GM19025 (cell line): ENCODE measurements at regions not wholly inside any gene's neighbourhood (a gene's known extent, or its start where the extent isn't known, plus 50 kb on each side); places are given as distances from the start of the nearest gene placed in this dataset.

ENCODE experiments used
- ATAC-seq: cut with Tn5 transposase; IDR thresholded peaks from one replicate; pipeline ENCODE4 v1.9.1; 2021; ENCODE audit warnings: mild to moderate bottlenecking, low read depth, moderate library complexity; ENCODE audit not compliant: unreplicated experiment

DNA sequence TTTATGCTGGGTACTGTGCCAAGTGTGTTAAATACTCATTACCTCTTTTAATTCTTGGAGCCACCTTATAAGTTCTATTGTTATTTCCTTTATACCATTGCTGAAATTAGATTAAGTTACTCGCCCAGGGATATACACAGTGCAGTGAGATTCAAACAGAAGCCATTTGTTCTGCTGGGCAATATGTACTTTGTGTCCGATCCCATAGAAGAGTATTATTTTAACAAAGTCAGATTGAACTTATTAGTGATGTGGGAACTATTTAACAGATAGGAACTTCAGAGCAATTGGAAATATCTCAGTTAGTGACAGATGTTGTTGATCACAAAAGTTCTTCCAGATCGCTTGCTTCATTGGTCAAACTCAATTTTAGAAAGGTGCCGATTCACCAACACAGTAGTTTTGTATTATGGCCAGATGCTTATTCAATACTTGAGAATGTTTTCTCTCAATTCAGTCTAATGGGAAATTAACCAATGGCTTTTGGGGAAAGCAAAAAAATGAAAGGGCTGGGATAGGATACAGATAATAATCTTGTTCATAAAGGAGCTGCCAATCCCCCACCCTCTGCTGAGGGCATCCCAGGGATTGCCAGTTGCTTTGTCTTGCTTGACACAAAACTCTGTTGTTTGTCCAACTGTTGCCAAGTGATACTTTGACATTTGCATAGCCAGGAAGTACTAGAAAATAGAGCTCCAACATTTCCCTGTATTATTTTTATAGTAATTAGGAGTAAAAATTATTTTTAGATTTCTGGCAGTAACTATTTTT is 94.8 kb upstream of the SEMA6A start:
- no peak for ATAC-seq

DNA sequence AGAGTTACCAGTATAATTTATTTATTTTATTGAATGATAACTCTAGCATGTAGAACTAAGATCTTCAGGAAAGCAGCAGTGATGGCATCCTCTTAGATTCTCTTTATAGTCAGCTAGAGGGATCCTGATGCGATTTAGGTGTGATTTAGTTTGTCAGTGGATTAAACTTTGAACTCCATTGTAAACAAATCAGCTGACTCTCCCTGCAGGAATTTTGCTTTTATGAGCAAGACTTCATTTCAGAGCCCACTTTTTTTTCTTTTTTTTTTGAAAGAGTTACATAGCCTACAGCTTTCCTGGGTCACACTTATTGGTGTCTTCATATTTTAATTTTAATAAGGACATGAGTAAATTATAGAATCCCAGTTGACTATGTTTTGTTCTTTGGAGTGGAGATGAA is 93.8 kb upstream of the SEMA6A start:
- ATAC-seq = no peak

DNA sequence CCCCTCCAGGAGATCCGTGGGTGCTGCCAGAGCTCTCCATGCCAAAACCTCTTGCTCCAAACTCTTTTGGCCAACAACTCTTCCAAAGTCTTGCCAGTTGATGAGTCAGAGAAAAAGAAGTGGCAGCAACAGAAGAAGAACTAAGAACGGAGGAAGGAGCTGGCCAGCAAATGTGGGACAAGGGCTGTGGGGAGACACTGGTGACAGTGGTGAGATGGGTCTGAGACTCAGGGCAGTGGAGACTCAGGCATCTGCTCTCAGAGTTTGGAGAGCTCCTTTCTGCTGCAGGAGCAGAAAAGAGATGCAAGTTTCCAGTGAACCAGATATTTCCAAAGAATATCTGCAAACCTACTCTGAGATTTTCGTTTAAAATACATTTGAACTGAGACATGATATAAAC is 92.3 kb upstream of the SEMA6A start:
- no peak for ATAC-seq

DNA sequence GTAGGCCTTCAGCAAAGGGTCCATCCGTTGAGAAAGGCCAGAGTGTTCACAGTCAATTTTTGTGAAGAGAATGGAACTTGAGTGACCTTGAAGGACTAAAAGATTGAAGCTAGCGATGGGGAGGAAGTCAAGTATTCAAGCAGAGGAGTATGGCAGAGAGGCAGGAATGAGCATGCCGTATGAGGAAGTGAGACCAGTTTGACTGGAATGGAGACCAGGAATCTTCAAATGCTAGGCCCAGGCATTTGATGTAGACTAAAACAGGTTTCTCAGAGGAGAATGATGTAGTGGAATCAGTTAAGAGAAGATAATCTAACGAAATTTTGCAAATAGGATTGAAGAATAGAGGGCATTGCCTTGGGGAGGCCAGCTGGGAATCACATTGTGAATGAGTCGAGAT is 90.4 kb upstream of the SEMA6A start:
- no peak for ATAC-seq

DNA sequence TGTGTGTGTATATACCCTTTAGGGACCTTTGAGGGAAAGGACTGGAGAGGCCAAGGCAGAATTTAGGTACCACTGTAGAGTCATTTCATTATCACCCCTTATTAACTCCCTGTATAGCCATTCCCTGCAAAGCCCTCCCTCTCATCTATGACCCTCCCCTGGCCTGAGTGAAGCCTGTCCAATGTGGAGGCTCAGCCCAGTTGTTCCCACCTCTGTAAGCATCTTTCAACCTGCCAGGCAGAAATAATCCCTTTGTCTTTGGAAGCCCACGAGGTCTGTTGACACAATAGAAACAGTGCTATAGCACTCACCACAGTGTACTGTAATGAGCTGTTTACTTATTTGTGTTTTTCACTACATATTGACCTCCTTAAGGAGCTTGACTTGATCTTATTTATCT is 88.5 kb upstream of the SEMA6A start:
- ATAC-seq = no peak

DNA sequence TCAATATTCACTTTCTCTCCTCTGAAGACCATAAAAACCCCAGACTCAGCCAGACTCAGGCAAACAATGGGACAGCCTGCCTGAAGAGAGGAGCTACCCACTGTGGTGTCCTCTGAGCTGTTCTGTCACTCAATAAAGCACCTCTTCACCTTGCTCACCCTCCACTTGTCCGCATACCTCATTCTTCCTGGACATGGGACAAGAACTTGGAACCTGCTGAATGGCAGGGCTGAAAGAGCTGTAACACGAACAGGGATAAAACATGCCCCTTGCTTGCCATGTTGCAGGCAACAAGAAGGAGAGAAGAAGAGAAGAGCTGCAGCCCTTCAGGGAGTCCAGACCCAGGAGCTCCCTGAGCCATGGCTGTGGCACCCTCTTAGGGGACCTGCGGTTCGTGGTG is 86.8 kb upstream of the SEMA6A start:
- no peak for ATAC-seq

DNA sequence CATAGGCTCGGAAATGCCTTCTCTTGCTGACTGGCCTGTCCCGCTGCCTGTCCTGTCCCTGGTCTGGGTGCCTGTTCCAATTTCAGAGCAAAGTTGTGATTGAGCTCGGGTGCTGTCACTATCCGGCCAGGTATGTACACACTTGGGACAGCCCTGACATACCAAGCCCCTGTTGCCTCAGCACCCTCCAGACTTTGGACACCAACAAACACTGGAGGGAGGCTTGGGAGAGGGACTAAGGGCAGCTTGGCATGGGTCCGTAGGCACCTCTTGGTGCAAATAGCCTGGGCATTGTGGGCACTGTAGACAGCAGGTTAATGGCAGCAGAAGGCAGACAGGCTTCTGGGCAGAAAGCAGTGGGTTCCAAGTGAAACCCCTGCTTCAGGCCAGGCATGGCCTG is 86.3 kb upstream of the SEMA6A start:
- no peak for ATAC-seq

DNA sequence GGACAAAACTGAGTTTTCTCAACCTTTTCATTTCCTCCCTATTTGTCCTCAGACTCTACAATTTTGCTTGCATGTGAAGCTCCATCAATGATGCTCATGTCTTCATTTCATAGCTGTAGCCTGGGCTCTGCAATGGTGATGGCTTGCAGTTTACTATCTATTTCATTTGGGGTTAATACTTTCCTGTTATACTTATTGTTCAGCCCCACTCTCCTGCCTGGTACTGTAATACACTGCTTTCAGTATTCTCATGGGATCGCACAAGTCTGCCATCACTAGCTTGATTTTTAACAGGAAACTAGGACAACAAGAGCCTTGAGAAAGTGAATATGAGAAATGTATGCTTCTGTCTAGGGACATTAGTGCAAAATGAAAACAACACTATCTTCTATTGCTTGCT is 84.2 kb upstream of the SEMA6A start:
- ATAC-seq = no peak

DNA sequence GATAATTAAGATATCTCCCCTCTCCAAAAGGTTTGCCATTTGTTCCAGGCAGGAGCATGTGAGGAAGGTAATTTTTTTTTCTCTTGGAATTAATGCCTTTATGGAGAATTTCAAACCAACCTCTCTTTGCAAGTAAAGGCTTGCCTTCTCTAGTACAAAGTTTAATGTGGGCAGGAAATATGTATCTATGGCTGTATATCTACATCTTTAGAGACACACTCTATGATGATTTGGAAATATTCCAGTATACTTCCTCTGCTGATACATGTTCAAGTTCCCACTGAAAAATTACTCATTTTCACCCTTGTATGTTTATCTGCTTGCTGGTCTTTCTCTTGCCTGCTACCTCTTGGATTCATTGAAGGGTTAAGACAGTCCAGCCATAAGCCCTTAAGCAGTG is 83.5 kb upstream of the SEMA6A start:
- no peak for ATAC-seq

DNA sequence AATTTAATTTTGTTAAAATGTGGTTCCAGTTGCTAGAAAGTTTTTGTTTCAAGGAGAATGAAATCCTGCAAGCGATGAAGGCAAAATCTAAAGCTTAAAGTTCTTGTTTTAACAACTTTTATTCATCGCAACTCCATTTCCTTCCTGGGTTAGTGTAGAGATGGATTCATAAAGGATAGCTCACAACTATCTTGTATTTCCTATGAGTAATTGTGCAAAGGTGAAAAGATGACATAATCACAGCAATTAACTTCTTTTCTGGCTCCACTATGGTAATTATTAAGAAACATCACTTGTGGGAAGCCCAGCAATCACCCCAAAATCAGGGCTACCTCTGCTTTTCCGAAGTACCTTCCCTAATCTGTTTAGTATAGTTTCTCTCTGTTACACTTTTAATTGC is 80.8 kb upstream of the SEMA6A start:
- no peak for ATAC-seq

DNA sequence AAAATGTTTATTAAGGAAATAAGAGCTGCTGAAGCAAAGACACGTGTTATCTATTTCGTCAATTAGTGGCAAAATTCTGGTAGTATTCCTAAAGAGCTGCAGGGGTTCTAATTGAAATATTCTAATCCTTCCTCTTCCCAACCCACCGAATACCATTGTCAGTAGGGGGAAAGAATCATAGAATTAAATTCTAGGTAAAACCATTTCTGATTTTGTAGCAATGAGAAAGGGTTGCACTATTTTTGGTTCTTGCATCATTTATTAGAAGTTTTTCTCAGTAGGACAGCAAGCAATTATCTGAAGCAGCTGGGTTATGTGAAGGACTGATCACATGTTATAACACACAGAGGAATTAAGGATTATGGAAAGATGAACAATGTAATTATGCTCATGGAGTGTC is 80.3 kb upstream of the SEMA6A start:
- ATAC-seq = no peak

DNA sequence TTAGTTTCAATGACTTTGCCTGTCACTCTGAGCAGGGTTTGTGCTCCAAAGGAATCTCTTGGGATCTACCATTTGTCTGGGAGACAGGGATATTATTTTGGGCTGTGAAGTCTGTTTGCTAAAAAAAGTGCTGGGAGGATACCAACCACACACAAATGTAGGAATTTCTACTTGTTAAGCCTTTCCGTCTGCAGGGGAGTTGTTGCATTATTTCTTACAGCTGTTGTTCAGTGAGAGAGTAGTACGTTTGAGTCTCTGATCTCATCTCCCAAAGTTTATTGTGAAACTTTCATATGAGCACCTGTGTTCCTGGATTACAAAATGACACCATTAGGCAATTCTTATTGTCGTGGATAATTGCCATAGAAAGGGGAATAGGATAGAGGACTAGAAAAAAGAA is 78.3 kb upstream of the SEMA6A start:
- ATAC-seq = no peak

DNA sequence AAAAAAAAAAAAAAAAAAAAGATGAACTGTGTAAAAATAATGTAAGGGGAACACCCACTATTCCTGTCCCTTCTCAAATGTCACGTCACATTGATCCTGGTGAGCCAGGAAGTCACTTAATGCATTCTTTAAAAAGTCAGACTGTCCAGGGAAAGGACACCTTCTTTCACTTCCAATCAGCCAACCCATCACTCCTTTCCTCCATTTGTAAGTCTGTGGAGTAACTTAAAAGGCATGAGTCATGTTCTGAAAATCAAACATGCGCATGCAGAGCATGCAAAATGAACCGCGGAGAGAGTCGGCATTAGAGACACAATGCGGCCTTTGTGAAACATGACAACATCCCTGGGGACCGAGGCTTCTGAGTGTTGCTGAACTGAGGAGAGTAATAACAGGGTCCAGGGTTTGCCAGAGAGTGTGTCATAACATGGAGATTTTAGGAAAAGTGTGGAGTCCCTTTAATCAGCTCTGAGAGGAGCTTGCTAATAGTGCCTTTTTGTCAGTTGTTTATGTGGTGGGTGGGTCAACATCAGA is 77.6 kb upstream of the SEMA6A start:
- peak; percentile 91 for ATAC-seq

DNA sequence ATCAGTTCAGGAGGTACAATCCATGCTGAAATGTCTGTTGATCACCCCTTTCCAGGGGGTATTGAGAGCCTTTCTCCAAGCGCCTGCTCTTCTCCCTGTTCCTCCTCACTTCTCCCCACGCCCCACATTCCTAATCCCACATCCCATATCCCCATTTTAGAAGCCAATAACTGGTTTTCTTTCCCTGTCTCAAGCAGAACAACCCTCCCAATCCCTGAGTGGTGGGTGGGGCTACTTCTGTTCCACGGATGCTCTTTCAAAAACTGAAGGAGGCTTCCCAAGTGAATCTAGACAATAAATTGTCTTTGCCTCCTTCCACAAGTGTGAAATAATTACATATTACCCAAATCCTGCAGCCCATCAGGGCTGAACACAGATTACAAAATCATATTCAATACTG is 77.0 kb upstream of the SEMA6A start:
- ATAC-seq = no peak

DNA sequence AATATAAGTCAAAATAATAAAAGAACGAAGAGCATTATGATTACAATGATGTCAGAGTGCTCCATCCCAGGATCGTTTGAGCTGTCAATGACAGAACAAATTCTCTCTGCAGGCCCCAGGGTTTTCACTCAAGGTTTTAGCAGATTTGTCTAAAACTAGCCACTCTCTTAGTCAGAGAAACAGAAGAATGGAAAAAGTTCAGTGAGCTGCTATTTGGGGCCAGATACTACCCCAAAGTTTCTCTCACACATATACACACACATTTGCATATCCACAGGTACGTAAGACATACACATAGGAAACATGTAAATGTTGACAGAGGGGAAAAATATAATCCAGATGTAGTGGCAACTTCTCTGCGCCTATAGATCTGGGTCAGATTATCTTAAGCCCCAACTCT is 76.3 kb upstream of the SEMA6A start:
- ATAC-seq = no peak

DNA sequence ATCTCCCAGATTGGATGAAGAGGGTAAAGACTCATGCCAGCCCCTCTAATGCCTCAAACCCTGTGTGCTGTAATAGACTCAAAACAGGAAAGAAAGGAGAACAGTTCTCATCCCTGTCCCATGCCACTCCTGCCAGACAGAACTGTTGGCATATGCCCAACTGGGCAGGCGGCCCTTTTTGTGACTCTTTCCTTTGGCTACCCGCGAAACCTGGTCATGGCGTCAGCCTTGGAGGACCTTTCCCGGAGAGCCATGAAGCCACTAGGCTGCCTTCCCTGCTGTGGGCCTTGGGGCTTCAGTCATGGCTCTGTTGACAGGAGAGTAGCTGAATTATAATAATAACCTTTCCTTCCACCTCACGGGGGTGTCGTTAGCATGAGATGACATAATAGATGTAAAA is 75.9 kb upstream of the SEMA6A start:
- no peak for ATAC-seq

DNA sequence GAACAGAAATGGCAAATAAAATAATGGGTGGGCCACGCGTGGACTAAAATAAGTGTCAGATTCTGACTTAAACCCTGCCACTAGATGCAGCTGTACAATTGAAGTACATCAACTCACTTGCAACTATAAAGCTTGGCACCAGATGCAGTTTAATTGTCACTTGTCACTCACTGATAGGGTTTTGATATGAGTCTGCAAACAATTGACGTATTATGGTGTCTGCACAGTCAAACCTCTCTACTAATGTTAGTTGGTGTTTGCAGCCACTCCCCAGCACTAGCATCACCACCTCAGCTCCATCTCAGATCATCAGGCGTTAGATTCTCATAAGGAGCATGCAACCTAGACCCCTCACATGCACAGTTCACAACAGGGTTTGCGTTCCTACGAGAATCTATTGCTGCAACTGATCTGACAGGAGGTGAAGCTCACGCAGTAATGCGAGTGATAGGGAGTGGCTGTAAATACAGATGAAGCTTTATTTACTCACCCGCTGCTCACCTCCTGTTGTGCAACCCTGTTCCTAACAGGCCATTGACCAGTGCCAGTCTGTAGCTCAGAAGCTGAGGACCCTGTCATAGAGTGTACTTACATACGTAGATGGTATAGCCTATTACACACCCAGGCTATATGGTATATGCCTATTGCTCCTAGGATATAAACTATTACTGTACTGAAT is 72.1 kb upstream of the SEMA6A start:
- no peak for ATAC-seq

DNA sequence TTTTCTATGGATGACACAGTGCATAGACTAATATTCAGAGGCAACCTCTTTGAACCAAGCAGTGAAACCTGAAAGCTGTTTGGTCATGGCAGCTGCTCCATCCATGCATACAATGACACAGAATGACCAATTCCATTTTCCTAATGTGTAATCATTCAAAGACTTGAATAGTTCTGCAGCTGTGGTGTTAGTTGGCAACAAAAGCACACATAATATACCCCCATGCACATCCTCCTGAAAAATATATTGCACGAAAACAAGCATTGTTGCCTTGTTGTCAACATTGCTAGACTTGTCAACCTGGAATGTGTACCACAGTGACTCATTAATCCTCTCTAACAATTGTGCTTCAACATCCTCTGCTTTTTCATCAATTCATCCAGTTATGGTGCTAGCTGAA is 71.0 kb upstream of the SEMA6A start:
- ATAC-seq = peak; percentile 61

DNA sequence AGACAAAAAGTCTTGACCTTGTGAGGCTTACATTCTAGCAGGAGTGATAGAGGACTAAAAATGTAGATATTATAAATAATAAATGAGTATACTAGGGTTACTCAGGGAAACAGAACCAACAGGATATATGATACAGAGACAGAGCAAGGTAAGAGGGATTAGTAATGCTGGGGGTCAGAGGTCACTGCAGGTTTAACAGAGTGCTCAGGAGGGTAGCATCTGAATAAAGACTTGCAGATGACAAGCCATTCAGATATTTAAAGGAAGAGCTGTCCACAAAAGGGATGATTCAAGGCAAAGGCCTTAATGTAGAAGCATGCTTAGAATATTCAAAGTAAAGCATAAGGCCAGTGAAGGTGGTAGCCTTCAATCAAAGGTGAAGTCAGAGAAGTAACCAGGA is 65.6 kb upstream of the SEMA6A start:
- no peak for ATAC-seq

DNA sequence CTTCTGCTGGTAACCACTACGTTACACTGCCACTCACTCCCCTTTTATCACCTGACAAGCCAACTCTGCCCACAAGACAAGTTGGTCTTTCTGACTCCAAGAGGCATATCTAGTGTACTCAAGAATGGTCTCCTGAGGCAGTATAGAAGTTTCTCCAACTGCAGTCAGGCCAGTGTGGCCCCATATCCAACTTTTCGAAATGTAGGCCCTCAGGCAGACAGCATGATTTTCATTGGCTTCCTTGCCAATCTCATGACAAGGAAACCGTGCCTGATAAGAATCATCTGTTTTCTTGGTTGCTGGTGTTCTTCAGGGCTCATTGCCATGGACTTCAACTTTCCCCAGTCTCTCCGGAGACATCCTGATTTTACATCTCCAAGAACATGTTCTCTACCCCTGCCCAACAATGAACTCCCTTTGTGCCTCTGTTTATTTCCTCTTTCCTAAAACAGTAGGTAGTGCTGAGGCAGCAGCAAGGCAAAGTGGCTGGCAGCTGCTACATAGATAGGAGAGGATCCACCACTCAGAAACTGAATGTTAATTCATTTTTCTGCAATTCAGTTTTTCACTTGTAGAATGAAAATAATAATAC is 62.6 kb upstream of the SEMA6A start:
- no peak for ATAC-seq

DNA sequence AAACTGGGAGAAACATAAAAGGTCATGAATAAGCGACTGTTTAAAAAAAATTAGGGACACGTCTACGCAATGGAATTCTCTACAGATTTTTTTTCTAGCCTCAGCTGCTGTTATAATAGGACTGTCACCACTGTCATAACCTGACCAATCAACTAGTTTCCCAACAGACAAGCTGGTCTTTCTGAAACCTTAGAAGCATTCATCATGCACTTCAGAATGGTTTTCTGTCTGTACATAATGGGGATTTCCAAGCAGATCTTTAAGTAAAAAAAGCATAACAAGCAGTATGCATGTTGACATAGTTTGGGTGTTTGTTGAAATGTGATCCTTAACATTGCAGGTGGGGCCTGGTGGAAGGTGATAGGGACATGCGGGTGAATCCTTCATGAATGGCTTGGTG is 58.3 kb upstream of the SEMA6A start:
- peak; percentile 53 for ATAC-seq

DNA sequence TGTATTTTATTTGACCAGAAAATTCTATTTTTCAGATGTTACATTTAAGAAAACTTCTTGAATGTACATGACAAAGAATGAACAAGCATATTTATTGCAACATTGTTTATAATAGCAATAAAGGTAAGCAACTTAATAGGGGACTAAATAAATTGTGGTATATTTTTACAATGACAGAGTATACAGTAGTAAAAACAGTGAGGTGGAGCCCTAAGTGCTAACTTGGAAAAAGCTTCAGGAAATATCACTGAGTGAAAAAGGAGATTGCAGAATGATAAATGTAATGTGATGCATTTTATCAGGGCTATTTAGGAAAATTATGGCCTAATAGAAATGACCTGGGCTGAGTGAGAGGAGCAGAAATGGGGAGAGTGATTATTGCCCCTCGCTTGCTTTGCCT is 56.5 kb upstream of the SEMA6A start:
- ATAC-seq = no peak
